H1 (cell line): ENCODE measurements at regions not wholly inside any gene's neighbourhood (a gene's known extent, or its start where the extent isn't known, plus 50 kb on each side); places are given as distances from the start of the nearest gene placed in this dataset.
A peak's percentile ranks its signal among the peaks of the same experiment; 100 is the strongest.

ENCODE experiments used
- CTCF ChIA-PET: fragments of 300-600 bp; sonication (Branson Sonifier 250); formaldehyde crosslinking; loops from one replicate; lab custom pipeline; 2021; ENCODE audit not compliant: partially characterized antibody; lab: Charles Lee
- POLR2A ChIA-PET: fragments of 300-600 bp; sonication (Branson Sonifier 250); formaldehyde crosslinking; loops from one replicate; lab custom pipeline; 2021; ENCODE audit warnings: inconsistent platforms; ENCODE audit not compliant: partially characterized antibody; lab: Charles Lee
- DNase-seq, 2 experiments: peaks; one replicate each; pipeline versions ENCODE4 v3.0.0 to v3.0.0-alpha.2; 2010 to 2022; ENCODE audit warnings: low spot score in 2 of 2, low read depth in 1 of 2, mixed read lengths in 1 of 2
- FAIRE-seq: peaks from 2 replicates; lab custom pipeline; 2011; peaks lifted over from hg19 to GRCh38; lab: Jason Lieb, UNC
- H2AFZ ChIP-seq: 2 replicates; pipeline ENCODE4 v1.8.1; 2012; ENCODE audit warnings: low read length, inconsistent platforms
- H2AK5ac ChIP-seq: 2 replicates; pipeline ENCODE4 v1.6.1; 2013; ENCODE audit warnings: low read depth, low read length
- H2BK120ac ChIP-seq: replicated peaks from 2 replicates; pipeline ENCODE3; 2013; ENCODE audit warnings: low read depth, low read length, inconsistent platforms
- H2BK12ac ChIP-seq: 2 replicates; pipeline ENCODE4 v1.6.1; 2013; ENCODE audit warnings: low read depth, low read length
- H2BK15ac ChIP-seq: 2 replicates; pipeline ENCODE4 v1.6.1; 2013; ENCODE audit warnings: low read length
- H2BK20ac ChIP-seq: 2 replicates; pipeline ENCODE4 v1.6.1; 2013; ENCODE audit warnings: low read length
- H2BK5ac ChIP-seq: 2 replicates; pipeline ENCODE4 v1.6.1; 2013; ENCODE audit warnings: low read depth, low read length
- H3K14ac ChIP-seq: 2 replicates; pipeline ENCODE4 v1.6.1; 2013; ENCODE audit warnings: inconsistent platforms; ENCODE audit not compliant: insufficient read length
- H3K18ac ChIP-seq: 2 replicates; pipeline ENCODE4 v1.6.1; 2013; ENCODE audit warnings: low read length; ENCODE audit errors: extremely low read depth
- H3K23ac ChIP-seq: 2 replicates; pipeline ENCODE4 v1.6.1; 2013; ENCODE audit warnings: inconsistent platforms; ENCODE audit not compliant: insufficient read length
- H3K23me2 ChIP-seq: 2 replicates; pipeline ENCODE4 v1.6.1; 2013; ENCODE audit warnings: low read depth, low read length
- H3K27ac ChIP-seq: 2 replicates; pipeline ENCODE4 v1.6.1; 2011; ENCODE audit warnings: low read depth, low read length, inconsistent platforms
- H3K27me3 ChIP-seq, 4 experiments: replicated peaks in 1 of 4; 1 replicate in 1 of 4; 2 replicates in 3 of 4; pipeline versions ENCODE4 v1.6.1 to v1.8.1; 2011 to 2013; ENCODE audit warnings: low read length in 3 of 4, mild to moderate bottlenecking in 3 of 4, inconsistent platforms in 2 of 4, mixed read lengths in 2 of 4, moderate library complexity in 1 of 4; ENCODE audit not compliant: control insufficient read depth in 3 of 4, insufficient read depth in 3 of 4; ENCODE audit errors: extremely low read depth in 1 of 4
- H3K36me3 ChIP-seq, 4 experiments: 2 replicates each; pipeline versions ENCODE4 v1.6.1 to v1.8.1; 2011 to 2013; ENCODE audit warnings: mild to moderate bottlenecking in 4 of 4, low read length in 3 of 4, moderate library complexity in 2 of 4, control low read depth in 1 of 4, inconsistent platforms in 1 of 4; ENCODE audit not compliant: insufficient read depth in 4 of 4, control insufficient read depth in 2 of 4
- H3K4ac ChIP-seq: replicated peaks from 2 replicates; pipeline ENCODE3; 2013; ENCODE audit warnings: low read length, low read depth, mixed read lengths, inconsistent platforms; ENCODE audit not compliant: insufficient read length
- H3K4me1 ChIP-seq, 4 experiments: replicated peaks in 1 of 4; 1 replicate in 1 of 4; 2 replicates in 3 of 4; pipeline versions ENCODE4 v1.6.1 to v1.8.1; 2011 to 2013; ENCODE audit warnings: low read length in 3 of 4, inconsistent platforms in 2 of 4, mixed read lengths in 1 of 4; ENCODE audit not compliant: insufficient read depth in 4 of 4, control insufficient read depth in 3 of 4
- H3K4me2 ChIP-seq, 2 experiments: 2 replicates each; pipeline versions ENCODE4 v1.6.1 to v1.8.1; 2011 to 2013; ENCODE audit warnings: low read depth in 2 of 2, low read length in 2 of 2, control low read depth in 1 of 2, inconsistent platforms in 1 of 2, mild to moderate bottlenecking in 1 of 2; ENCODE audit not compliant: insufficient read depth in 1 of 2
- H3K4me3 ChIP-seq, 4 experiments: fragments of 200-600, 300-600 bp in 1 of 4; sonication (generic), shearing (Covaris generic), sonication (Bioruptor Twin) in 1 of 4; 2 replicates each; pipeline versions ENCODE4 v1.5.1 to v1.8.1; 2011 to 2016; ENCODE audit warnings: low read length in 4 of 4, low read depth in 3 of 4, control low read depth in 2 of 4, inconsistent platforms in 2 of 4, mild to moderate bottlenecking in 2 of 4, mixed read lengths in 1 of 4, moderate library complexity in 1 of 4; ENCODE audit not compliant: insufficient read depth in 2 of 4; ENCODE audit errors: extremely low read depth in 1 of 4
- H3K56ac ChIP-seq: replicated peaks from 2 replicates; pipeline ENCODE3; 2013; ENCODE audit warnings: low read depth, mild to moderate bottlenecking, mixed read lengths, low read length, inconsistent platforms; ENCODE audit not compliant: insufficient read length
- H3K79me1 ChIP-seq: 2 replicates; pipeline ENCODE4 v1.6.1; 2013; ENCODE audit warnings: low read depth, low read length, control low read depth
- H3K79me2 ChIP-seq, 2 experiments: 2 replicates each; pipeline versions ENCODE4 v1.6.1 to v1.8.1; 2012 to 2013; ENCODE audit warnings: low read length in 2 of 2, mild to moderate bottlenecking in 2 of 2, inconsistent platforms in 1 of 2; ENCODE audit not compliant: insufficient read depth in 2 of 2, control insufficient read depth in 1 of 2
- H3K9ac ChIP-seq, 4 experiments: replicated peaks in 1 of 4; 1 replicate in 1 of 4; 2 replicates in 3 of 4; pipeline versions ENCODE4 v1.6.1 to v1.8.1; 2011 to 2013; ENCODE audit warnings: low read depth in 3 of 4, low read length in 3 of 4, control low read depth in 2 of 4, mild to moderate bottlenecking in 2 of 4, moderate library complexity in 2 of 4, inconsistent platforms in 1 of 4; ENCODE audit errors: extremely low read depth in 1 of 4
- H3K9me3 ChIP-seq, 2 experiments: 2 replicates each; pipeline versions ENCODE4 v1.6.1 to v1.8.1; 2012 to 2013; ENCODE audit warnings: mild to moderate bottlenecking in 2 of 2, moderate library complexity in 2 of 2, control low read depth in 1 of 2, inconsistent platforms in 1 of 2, low read depth in 1 of 2, low read length in 1 of 2, mixed read lengths in 1 of 2; ENCODE audit not compliant: insufficient read depth in 2 of 2
- H4K20me1 ChIP-seq, 2 experiments: replicated peaks in 1 of 2; 2 replicates each; pipeline versions ENCODE3 to v1.8.1; 2011 to 2013; ENCODE audit warnings: inconsistent platforms in 2 of 2, low read length in 2 of 2, mild to moderate bottlenecking in 1 of 2; ENCODE audit not compliant: insufficient read depth in 2 of 2, control insufficient read depth in 1 of 2
- H4K5ac ChIP-seq: 2 replicates; pipeline ENCODE4 v1.6.1; 2013; ENCODE audit warnings: low read length, low read depth, mixed read lengths, inconsistent platforms; ENCODE audit not compliant: insufficient read length
- H4K8ac ChIP-seq: 2 replicates; pipeline ENCODE4 v1.8.0; 2013; ENCODE audit warnings: mild to moderate bottlenecking, moderate library complexity, low read length, inconsistent platforms; ENCODE audit not compliant: insufficient read depth; ENCODE audit errors: extremely low read depth
- H4K91ac ChIP-seq: replicated peaks from 2 replicates; pipeline ENCODE3; 2013; ENCODE audit warnings: low read length, mixed read lengths, inconsistent platforms; ENCODE audit not compliant: insufficient read length
- ATF2 ChIP-seq: IDR thresholded peaks from 2 replicates; pipeline ENCODE4 v1.6.1; 2012; ENCODE audit warnings: low read length, inconsistent platforms
- CEBPB ChIP-seq: IDR thresholded peaks from 2 replicates; pipeline ENCODE4 v1.6.1; 2012; ENCODE audit warnings: low read depth, low read length
- EZH2 ChIP-seq: fragments of 200-600 bp; sonication (generic); IDR thresholded peaks from 2 replicates; pipeline ENCODE4 v1.7.1; 2012; ENCODE audit warnings: low read depth, mild to moderate bottlenecking, moderate library complexity, low read length, inconsistent platforms; ENCODE audit not compliant: severe bottlenecking
- GABPA ChIP-seq: IDR thresholded peaks from 2 replicates; pipeline ENCODE4 v1.6.1; 2011; ENCODE audit warnings: mild to moderate bottlenecking, low read length, moderate library complexity, borderline replicate concordance; ENCODE audit not compliant: insufficient read depth
- JUND ChIP-seq: IDR thresholded peaks from 2 replicates; pipeline ENCODE4 v1.6.1; 2011; ENCODE audit warnings: mild to moderate bottlenecking, improper control_type of control experiment, low read length
- MAFK ChIP-seq: IDR thresholded peaks from 2 replicates; pipeline ENCODE4 v1.6.1; 2012; ENCODE audit warnings: low read depth, mild to moderate bottlenecking, improper control_type of control experiment, low read length
- MAX ChIP-seq: IDR thresholded peaks from 2 replicates; pipeline ENCODE4 v1.6.1; 2012; ENCODE audit warnings: inconsistent platforms
- NRF1 ChIP-seq: IDR thresholded peaks from 2 replicates; pipeline ENCODE4 v1.6.1; 2011; ENCODE audit warnings: mild to moderate bottlenecking, low read depth, low read length, improper control_type of control experiment
- SAP30 ChIP-seq: fragments of 300-600 bp; sonication (generic); IDR thresholded peaks from 2 replicates; pipeline ENCODE4 v1.7.1; 2012; ENCODE audit warnings: low read length, moderate library complexity, mild to moderate bottlenecking, inconsistent platforms; ENCODE audit not compliant: insufficient read depth, insufficient replicate concordance
- SIRT6 ChIP-seq: IDR thresholded peaks from one replicate; pipeline ENCODE4 v1.7.1; 2012; ENCODE audit warnings: low read length, inconsistent platforms
- TBP ChIP-seq: IDR thresholded peaks from 2 replicates; pipeline ENCODE4 v1.6.1; 2011; ENCODE audit warnings: low read depth, low read length, improper control_type of control experiment
- WGBS, 2 experiments: shearing (Covaris generic) in 1 of 2; methylation state at CpG; one replicate each; pipeline versions ENCODE4 v1.1.6 to v1.1.7; 2013 to 2015; ENCODE audit warnings: low lambda C conversion rate in 2 of 2, mixed read lengths in 2 of 2, inconsistent platforms in 1 of 2, low coverage in 1 of 2, missing lambda C conversion rate in 1 of 2; ENCODE audit not compliant: insufficient replicate concordance in 2 of 2, insufficient coverage in 1 of 2, insufficient read length in 1 of 2; ENCODE audit errors: extremely low coverage in 1 of 2, missing lambda C conversion rate in 1 of 2; 5-methylcytosine and 5-hydroxymethylcytosine counted together

- Histone ChIP-seq H2AFZ (0 out of 2 replicates have a peak overlapping the region, but pooled peaks have one; percentile 21), H2BK12ac (no peak overlapping the region), H3K27ac (no peak overlapping the region), H2BK120ac (no peak overlapping the region), H2BK15ac (no peak overlapping the region; the same call in 1 of the 2 replicates), H3K56ac (no peak overlapping the region), H2AK5ac (no peak overlapping the region), H3K4me2 (no peak overlapping the region), H3K14ac (no peak overlapping the region), H2BK20ac (no peak overlapping the region), H4K8ac (no peak overlapping the region), H4K20me1 (no peaks in the 10 kb centered on the region), H3K23me2 (no peaks in the 10 kb centered on the region), H3K79me2 (no peaks in the 10 kb centered on the region)
- WGBS, 2 experiments, result 71% methylated on average over 10 of the region's 10 CpGs; no CpG with 5 or more reads in 1 of the 2 experiments
- FAIRE-seq, result no peak
- DNase-seq, result no peak
- TF ChIP-seq MAX (no peak), JUND (no peak), EZH2 (no peak), NRF1 (no peak), TBP (no peak), GABPA (no peak), MAFK (no peak), ATF2 (no peak), CEBPB (no peak), SAP30 (no peak), SIRT6 (no peak)
- TF ChIP-seq, all 59 proteins: peak for 0
- Histone ChIP-seq H3K4me3 (no peak overlapping the region), H3K9me3 (no peaks in the 10 kb centered on the region), H3K79me1 (no peaks in the 10 kb centered on the region), H3K27me3 (no peaks in the 10 kb centered on the region), H3K9ac (no peak overlapping the region), H3K18ac (no peak overlapping the region), H4K91ac (no peak overlapping the region), H3K4me1 (peaks cover 0 to 7% (median 0%) of the 10 kb centered on the region in 4 experiments; a peak in 3 of 7 replicates), H3K36me3 (no peaks in the 10 kb centered on the region), H4K5ac (no peak overlapping the region), H3K4ac (no peak overlapping the region), H2BK5ac (no peak overlapping the region), H3K23ac (no peak overlapping the region)
- ChIA-PET POLR2A (interaction anchor here (0.8 to 1.0 kb wide), 2 partner anchors 24 to 37 kb away, joined by 3 read pairs; no protein-coding TSS in a partner anchor), CTCF (interaction anchor here (1.9 kb wide), 1 partner anchor 18 kb away, joined by 7 read pairs; no protein-coding TSS in a partner anchor)
Measured at GRCh38 chr10:120103738-120104560, 211.4 kb downstream of the SEC23IP start.
